HL-60/S4 treated with phorbol 12-myristate 13-acetate at 8.2 ng/mL for 4 days and 3 days (cell line): ENCODE measurements at regions not wholly inside any gene's neighbourhood (a gene's known extent, or its start where the extent isn't known, plus 50 kb on each side); places are given as distances from the start of the nearest gene placed in this dataset.
"Not testable (repeated sequence)": the region's sequence is repeated elsewhere in the genome, so short reads cannot be mapped to it uniquely, and the experiment has no call there.

Experiments
- in situ Hi-C: fragments of 300-500 bp; cut with MboI; formaldehyde crosslinking; loops from 2 replicates; pipeline ENCODE4 v1.15.0; 2022; ENCODE audit warnings: low sequenced_read_pairs

DNA sequence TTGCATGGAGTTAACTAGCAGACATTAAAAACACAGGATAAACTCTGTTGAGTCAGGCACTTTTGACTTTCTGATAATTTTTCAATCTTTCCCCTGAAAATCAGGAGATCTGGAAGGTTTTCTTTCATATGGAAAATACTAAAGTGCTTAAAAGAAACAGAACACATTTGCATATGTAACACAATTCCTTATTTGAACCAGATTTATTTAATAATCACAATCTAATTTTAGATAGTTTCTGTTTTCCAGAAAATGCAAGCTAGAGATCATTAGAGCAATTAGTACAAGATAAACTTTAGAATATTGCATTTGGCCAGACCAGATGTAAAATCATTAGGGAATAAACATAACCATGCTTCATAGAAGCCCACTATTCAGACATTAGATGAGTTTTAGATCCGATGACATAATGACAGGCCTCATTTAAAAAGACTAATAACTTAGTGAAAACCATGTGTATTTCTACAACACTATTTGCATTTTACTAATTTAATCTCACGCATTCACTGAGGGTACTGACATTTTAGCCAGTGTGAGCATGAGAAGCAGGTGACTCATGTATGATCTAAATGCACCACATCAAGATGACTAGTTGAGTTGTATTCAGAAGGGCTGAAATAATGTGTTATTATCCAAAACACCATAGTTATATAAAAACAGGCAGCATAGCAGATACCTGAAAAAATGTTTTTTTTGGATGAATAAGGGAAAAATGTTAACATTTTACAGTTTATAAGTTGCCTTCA lies 611.5 kb downstream of the LTN1 start:
- in situ Hi-C loops = not testable (repeated sequence)

DNA sequence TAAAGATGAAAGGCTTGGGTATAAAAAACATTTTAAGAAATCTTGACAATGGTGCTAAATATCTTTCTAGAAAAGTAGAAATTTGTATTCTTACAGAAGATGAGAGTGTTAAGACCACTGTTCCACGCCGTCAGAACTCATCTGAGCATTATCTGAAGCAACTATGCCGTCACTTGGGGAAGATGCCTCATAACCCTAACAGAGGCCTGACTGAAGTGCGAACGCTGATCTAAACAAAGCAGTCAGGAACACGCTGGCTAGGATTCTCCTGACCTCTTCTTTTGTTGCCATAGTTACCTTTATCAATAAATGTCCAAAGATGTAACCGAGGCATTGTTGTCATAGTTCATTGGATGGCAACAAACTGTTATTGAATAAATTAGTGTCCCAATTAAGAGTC lies 612.4 kb downstream of the LTN1 start:
- in situ Hi-C loops = no loop called here

DNA sequence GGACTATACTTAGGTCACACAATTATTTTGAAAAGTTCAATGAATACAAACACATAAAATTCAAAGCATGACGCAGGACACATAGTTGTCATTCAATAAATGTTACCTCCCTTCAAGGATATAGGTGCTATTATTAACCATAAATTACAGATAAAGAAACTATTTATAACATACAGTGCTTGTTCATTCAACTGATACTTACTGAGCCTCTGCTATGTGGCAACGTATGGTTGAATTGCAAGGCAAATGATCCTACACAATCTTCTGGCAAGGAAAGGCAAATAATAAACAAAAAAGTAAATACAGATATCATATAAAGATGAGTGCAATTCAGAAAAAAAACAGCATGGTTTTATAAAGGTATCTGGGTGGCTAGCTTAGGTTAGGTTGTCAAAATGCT lies 614.7 kb downstream of the LTN1 start:
- in situ Hi-C loops = no loop called here

DNA sequence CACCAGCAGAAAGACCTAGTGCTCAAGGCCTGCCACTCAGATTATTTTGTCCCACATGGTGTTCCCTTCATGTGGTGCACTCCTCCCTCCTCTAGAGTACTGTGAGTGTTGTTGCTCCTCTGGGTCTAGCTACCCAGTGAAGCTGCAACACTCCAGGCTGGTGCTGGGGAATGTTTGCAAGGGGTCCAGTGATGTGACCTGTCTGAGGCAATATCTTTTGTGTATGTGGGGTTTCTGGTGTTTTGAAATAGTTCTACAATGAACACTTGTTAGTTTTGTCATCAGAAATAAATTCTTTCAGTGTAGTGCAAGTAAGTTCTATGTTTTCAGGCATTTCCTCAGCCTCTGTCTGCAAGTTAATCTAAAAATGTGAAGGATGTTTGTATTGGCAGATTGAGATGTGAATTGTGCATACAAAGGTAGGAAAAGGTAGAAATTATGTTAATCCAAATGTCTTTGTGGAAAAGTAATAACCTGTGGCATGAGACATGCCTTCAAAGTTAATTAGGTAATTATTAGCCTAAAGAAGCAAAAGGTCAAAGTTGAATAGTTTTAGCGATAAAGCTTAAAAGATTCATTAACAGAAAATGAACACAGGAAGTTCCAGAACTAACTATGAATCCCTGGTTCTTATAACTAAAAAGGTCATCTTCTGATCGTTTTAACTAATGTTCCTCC lies 616.8 kb downstream of the LTN1 start:
- in situ Hi-C loops = no loop called here

DNA sequence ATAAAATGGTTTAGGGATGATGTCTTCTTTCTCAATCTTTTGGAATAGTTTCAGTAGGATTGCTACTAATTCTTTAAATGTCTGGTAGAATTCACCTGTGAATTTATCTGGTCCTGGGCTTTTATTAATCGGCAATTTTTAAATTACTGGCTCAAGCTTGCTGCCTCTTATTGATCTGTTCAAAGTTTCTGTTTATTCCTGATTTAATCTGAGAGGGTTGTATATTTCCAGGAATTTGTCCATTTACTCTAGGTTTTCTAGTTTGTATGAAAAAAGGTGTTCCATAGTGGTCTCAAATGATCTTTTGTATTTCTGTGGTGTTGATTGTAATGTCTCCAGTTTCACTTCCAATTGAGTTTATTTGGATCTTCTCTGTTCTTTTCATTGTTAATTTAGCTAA lies 617.8 kb downstream of the LTN1 start:
- in situ Hi-C loops = no loop called here

DNA sequence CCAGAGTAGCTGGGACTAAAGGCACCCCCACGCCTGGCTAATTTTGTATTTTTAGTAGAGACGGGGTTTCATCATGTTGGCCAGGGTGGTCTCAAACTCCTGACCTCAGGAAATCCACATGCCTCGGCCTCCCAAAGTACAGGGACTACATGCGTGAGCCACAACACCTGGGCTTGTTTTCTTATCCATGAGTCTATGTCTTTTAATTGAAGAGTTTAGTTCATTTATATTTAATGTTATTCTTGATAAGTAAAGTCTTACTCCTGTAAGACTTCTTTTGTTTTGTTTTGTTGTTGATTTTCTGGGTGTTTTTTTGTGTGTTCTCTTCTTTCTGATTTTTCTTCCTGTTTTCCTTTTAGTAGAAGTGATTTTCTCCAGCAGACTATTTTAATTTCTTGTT lies 621.0 kb downstream of the LTN1 start:
- in situ Hi-C loops = no loop called here

DNA sequence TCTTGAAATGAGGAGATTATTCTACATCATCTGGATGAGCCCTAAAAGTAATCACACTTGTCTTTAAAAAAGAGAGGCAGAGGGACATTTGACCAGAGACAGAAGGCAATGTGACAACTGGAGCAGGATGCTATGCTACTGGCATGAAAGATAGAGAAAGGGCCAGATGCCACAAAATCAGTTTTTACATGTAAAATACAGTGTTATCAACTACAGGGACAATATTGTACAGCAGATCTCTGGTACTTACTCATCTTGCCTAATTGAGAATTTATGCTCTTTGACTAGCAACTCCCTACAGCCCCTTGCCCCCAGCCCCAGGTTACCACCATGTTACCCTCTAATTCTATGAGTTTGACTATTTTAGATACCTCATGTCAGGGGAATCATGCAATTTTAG lies 633.4 kb downstream of the LTN1 start:
- in situ Hi-C loops = no loop called here

DNA sequence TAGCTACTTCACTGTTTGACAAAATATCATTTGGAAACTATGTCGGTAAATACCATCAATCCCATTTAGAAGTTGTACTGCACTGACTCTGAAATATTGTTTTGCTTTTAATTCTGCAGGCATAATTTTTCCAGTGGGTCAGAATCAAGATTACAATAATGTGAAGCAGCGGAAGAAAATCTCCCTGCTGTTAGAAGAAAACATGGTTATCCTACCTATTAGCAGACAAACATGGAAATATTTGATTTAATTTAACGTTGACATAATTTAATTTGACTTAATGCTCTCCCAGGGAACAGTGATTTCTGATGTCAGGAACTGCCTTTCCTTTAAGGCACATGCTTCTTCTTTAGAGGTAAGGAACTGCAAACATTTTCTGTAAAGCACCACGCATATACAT lies 634.0 kb downstream of the LTN1 start:
- in situ Hi-C loops = no loop called here

DNA sequence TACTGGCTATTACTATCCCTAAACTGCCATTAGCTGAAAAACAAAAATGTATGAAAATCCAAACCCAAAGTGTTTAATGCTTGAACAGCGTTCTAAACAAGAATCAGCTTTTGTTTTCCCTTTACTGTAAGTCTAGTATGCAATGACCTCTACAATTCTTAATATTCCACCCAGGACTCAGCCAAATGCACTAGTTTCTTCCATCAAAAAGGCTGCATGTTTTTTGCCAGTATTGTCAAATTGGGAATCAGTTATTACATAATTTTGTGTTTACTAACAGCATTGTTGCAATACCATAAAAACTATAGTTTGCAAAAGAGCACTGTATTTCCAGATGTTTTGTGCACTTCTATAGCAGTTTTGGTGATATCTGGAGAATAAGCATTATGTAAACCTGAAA lies 634.5 kb downstream of the LTN1 start:
- in situ Hi-C loops = no loop called here

DNA sequence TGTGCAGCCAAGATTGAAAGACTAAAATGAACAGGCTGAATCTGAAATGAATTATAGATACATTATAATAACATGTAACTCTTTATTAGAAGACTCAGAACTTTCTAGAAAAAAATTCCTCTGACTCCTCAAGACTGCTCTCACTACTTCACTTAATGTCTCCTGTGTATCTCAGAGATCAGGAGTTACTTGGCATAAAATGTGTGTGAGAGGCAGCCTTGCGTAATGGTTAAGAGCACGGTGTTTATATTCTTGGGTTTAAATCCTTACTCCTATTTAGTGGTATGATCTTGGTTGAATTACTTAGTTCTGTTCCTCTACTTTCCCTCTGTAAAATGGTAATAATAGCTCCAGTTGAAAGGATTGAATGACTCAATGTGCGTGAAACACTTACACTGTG lies 634.9 kb downstream of the LTN1 start:
- in situ Hi-C loops = no loop called here

DNA sequence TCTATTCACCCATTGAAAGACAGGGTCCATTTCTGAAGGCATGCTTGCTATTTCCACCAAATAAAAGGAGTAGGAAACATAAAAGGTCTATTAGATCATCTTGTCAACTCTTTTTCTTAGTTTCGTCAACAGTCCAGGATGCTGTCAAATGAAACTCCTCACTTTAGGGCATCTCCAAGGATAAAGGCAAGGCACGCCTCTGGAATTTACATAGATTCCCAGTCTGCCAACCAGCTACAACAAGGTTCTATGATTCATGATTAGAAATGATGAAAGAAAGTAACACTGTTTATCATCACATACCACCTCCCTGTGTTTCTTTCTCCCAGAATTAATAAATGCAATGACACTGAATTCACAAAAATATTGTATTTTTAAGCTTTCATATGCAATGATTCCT lies 636.3 kb downstream of the LTN1 start:
- in situ Hi-C loops = no loop called here

DNA sequence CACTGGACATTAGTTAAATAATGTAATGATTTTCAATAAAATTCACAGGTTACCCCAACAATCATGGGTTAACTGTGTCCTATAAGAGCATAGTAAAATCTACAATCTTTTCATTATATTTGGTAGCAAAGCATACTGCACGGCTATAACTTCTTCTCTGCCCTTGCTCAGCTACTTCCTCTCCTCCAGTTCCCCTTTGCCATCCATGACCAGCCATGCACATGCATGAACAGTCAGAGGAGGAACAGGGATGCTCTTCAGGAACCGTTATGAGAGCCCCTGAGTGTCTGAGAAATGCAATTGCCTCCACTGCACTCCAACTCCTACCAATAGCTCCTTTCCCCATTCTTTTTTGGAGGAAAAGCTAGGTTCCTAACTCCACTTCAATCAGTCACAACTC lies 646.7 kb downstream of the LTN1 start:
- in situ Hi-C loops = no loop called here

DNA sequence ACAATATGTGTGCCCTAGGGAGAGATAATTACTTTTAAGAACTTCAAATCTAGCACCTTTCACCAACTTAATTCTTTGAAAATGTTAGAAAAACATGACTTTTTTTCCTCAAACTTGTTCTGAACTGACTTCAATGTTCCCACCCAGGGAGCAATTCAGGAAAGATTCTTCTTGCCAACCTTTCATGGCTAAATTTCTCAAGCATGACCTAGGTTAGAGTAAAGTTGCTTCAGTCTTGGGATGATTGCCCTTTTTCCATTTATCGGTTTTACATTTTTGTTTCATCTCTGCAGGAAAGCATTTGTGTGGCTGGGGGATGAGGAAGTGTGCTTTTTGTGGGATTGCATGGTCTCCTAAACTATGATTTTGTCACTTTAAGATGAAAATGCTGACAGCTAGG lies 647.7 kb downstream of the LTN1 start:
- in situ Hi-C loops = no loop called here

DNA sequence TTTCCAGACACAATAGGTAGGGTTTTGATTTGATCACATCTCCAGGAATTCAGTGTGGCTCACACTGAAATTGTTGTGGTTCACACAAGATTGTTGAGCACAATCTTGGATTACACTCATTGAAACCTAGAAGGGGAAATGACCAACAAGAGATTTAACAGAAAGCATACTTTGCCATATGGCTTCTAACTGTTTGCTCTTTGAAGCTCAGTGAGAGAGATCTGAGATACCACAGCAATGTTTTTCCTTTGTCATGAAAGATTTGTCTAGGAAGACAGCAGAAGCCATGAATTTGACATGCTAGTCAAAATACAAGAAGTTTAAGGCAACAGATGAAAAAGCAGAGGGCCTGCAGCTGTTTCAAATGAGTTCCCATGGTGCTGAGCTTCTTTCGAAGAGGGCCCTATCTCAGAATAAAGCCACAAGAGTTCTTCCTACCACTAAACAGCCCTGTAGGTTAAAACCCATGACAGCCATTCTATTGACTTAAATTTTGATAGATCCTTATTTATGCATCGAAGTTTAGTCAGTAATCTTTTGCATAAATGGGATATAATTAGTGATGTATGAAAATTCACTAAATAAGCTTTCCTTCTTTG lies 650.4 kb downstream of the LTN1 start:
- in situ Hi-C loops = no loop called here

DNA sequence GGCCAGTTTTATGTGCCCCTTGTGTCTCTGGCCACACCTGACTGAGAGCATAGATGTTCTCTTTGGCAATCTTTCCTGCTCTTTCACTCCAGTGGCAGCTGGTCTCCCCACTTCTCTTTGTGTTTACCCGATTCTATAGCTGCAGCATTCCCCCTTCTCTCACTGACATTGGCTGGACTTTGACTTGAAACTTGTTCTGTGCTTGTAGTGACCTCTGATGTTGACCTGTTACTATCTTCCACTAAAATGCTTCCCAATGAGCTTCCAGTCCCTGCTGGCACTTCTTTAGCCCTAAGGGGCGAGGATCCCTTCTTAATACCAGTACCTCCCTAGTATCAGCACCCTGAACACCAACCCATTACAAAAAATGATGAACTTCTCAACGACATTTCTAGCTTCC lies 653.3 kb downstream of the LTN1 start:
- in situ Hi-C loops = no loop called here

DNA sequence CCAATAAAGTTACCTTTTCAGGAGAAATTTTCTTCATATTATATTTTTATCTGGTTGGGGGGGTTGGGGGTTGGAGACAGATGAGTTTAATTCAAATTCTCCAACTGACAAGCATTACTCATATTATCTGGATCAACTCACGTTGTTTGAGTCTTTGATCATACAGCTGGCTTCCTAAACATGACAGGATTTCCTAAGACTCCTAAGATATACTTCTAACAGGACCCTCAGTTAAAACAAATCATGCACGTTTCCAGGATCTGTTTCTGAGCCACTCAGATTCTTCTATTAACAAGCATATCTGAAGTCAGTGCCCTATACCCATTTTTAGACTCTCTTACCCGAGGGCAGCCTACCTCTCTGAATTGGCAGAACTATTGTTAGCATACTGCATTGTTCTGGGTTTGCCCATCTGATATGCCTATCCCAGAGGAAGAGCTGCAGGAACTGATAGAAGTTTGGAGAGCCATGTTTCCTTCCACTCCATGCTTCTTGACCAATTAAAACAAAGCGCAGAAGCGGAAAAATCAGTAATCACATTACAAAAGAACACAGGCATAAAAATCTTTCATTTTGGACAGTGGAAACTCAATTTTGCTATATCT lies 653.9 kb downstream of the LTN1 start:
- in situ Hi-C loops = no loop called here

DNA sequence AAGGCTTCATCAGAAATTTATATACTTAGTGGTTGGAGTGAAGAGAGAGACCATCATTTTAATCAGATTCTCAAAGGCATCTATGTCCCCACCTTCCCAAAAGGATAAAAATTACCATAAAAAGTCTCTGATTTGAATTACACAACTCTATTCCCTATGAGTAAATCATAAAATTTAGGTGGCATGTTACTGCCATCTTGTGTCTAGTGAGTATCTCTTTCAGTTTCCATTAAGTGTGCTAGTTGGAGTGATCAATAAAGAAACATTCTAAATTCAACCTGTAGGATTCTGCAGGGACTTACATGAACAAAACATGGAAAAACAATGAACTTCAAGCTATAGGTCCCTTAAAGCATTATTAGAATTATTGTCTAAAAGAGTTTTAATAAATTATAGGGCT lies 655.4 kb downstream of the LTN1 start:
- in situ Hi-C loops = no loop called here

DNA sequence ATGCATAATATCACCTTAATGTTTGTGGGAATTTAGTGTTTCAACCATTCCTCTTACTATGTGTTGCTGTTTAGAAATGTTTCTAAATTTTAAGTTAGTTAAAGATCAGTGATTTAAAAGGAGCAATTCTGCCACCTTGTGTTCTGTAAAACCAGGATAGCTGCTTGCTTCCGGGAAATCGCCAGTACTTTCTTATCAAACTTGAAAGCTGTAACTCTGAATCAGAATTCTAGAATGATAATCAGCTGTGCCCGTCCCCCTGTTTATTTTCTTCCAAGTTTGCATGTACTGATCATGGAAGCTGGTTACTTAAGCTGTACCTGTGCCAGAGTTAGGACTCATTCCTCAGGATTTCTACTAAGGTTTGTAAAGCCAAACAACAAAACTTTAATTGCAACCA lies 656.4 kb downstream of the LTN1 start:
- in situ Hi-C loops = no loop called here

DNA sequence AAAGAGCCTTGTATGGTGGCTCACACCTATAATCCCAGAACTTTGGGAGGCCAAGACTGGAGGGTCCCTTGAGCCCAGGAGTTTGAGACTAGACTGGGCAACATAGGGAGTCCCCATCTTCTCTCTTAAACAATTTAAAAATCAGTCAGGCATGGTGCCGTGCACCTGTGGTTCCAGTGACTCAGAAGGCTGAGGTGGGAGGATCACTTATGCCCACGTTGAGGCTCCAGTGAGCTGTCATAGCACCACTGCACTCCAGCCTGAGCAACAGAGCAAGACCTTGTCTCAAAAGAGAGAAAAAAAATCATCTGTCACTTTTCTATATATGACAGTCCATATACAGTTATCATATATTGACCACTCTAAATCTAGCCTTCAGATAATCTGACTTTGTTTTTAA lies 658.3 kb downstream of the LTN1 start:
- in situ Hi-C loops = no loop called here

DNA sequence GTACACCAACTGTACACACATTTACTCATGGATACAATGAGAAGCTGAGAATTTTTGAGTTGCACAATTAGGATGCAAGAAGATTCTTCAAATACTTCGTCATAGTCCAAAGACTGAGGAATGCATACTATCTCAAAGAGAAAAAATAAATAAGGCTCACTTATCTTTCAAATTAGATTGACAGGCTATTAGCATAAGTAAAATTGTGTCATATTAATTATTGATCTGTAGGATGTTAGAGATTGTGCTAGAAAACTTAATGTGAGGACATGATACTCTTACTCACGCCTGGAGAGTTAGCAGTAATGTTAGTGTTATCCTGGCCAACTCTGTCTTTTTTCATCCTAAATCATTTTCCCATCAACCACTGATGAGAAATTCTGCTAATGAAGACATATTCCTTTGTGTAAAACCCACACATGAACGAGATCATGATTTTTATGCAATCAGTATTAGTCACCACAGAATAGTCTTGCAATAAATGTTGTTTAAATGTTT lies 659.0 kb downstream of the LTN1 start:
- in situ Hi-C loops = no loop called here

DNA sequence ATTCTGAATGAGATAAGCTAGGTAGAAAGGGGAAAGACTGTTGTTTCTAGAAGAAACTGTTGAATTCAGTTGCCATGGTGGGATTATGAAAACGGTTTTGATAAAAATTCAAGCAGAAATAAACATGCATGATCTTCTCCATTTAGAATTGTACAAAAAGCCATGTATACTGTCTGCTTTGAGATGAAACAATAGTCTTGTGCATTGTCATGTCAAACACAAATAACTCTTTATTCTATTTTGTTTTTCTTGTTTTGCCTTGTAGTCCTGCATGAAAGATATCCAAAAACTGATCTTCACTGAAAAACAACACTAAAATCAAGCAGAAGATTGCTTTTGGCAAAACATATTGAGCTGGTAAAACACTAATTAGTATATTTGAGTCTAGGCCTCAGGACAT lies 659.9 kb downstream of the LTN1 start:
- in situ Hi-C loops = no loop called here

DNA sequence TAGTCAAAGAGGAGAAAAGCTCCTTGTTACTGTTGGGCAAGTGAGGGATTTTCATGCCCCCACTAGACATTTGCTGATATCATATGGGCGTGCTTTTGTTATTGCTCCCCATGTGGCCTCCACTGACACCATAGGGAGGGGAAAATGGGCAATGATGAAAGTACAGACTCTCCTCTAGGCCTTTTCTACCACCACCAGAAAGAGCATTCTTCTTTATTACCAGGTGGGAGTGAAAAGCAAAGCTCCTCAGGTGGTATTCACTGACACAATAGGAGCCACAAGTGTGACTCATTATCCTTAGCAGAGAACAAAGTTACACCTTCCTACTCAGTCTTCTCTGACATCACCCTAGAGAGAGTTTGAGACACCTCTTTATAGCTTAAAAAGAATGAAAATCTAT lies 667.1 kb downstream of the LTN1 start:
- in situ Hi-C loops = no loop called here
